ENCODE measurements at regions not wholly inside any gene's neighbourhood (a gene's known extent, or its start where the extent isn't known, plus 50 kb on each side); places are given as distances from the start of the nearest gene placed in this dataset.

- intact Hi-C loops (cut with micrococcal nuclease; ENCODE audit: unreplicated experiment) = no loop called here
- CTCF ChIA-PET = no interaction called here
- H3K9me3 Mint-ChIP-seq (ENCODE audit: low read depth, unreplicated experiment) = peaks cover 12% of the 10 kb centered on the region
- DNase-seq = no peak
- no peaks in the 10 kb centered on the region for H3K27me3 Mint-ChIP-seq (ENCODE audit: unreplicated experiment)
- BruUV-seq (replicated peaks) = no TSS peak
- H3K4me3 Mint-ChIP-seq (ENCODE audit: low read depth, unreplicated experiment) = no peak overlapping the region
- H3K4me1 Mint-ChIP-seq (ENCODE audit: low read depth, unreplicated experiment) = no peaks in the 10 kb centered on the region
- no peak overlapping the region for H3K27ac Mint-ChIP-seq (ENCODE audit: unreplicated experiment)
- TF ChIP-seq, protein P1, sequence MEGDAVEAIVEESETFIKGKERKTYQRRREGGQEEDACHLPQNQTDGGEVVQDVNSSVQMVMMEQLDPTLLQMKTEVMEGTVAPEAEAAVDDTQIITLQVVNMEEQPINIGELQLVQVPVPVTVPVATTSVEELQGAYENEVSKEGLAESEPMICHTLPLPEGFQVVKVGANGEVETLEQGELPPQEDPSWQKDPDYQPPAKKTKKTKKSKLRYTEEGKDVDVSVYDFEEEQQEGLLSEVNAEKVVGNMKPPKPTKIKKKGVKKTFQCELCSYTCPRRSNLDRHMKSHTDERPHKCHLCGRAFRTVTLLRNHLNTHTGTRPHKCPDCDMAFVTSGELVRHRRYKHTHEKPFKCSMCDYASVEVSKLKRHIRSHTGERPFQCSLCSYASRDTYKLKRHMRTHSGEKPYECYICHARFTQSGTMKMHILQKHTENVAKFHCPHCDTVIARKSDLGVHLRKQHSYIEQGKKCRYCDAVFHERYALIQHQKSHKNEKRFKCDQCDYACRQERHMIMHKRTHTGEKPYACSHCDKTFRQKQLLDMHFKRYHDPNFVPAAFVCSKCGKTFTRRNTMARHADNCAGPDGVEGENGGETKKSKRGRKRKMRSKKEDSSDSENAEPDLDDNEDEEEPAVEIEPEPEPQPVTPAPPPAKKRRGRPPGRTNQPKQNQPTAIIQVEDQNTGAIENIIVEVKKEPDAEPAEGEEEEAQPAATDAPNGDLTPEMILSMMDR (IDR thresholded peaks at IDR 0.05; ENCODE audit: unreplicated experiment) = no peak
- H3K36me3 Mint-ChIP-seq (ENCODE audit: insufficient read depth, unreplicated experiment) = no peaks in the 10 kb centered on the region
Observed at GRCh38 chr5:97608501-97608900, 425.5 kb upstream of the RIOK2 start.

GRCh38 chr5:97618721-97619120 lies 435.7 kb upstream of the RIOK2 start:
- Mint-ChIP-seq H3K36me3 (ENCODE audit: insufficient read depth, unreplicated experiment) (no peaks in the 10 kb centered on the region), H3K27me3 (ENCODE audit: unreplicated experiment) (no peaks in the 10 kb centered on the region), H3K4me3 (ENCODE audit: low read depth, unreplicated experiment) (no peak overlapping the region), H3K4me1 (ENCODE audit: low read depth, unreplicated experiment) (no peaks in the 10 kb centered on the region), H3K27ac (ENCODE audit: unreplicated experiment) (no peak overlapping the region), H3K9me3 (ENCODE audit: low read depth, unreplicated experiment) (peaks cover 9% of the 10 kb centered on the region)
- intact Hi-C loops (cut with micrococcal nuclease; ENCODE audit: unreplicated experiment) = no loop called here
- TF ChIP-seq, protein P1 (IDR thresholded peaks at IDR 0.05; ENCODE audit: unreplicated experiment) = no peak
- BruUV-seq (replicated peaks) = no TSS peak
- no peak for DNase-seq
- CTCF ChIA-PET = no interaction called here

DNA sequence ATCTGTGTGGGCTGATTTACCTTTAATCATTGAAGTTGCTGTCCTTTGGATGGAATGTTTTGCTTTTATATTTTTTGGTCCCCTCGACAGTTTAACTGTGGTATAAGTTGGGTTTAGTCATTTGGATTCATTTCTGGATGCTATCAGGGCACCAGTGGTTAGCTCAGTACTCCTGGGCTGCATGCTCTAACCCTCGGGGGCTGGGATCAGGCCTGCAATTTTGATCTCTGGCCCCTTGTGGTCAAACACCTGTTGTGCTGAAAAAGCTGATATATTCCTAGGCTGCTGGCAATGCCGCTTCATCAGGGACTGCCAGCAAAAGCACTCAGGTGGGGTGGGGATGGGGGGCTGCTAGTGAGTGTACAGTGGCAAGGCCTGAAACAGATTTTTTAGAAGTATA lies 440.4 kb upstream of the RIOK2 start:
- intact Hi-C loops (cut with micrococcal nuclease; ENCODE audit: unreplicated experiment) = no loop called here
- Mint-ChIP-seq H3K27me3 (ENCODE audit: unreplicated experiment) (no peaks in the 10 kb centered on the region), H3K27ac (ENCODE audit: unreplicated experiment) (no peak overlapping the region), H3K4me1 (ENCODE audit: low read depth, unreplicated experiment) (no peaks in the 10 kb centered on the region), H3K4me3 (ENCODE audit: low read depth, unreplicated experiment) (no peak overlapping the region), H3K36me3 (ENCODE audit: insufficient read depth, unreplicated experiment) (no peaks in the 10 kb centered on the region), H3K9me3 (ENCODE audit: low read depth, unreplicated experiment) (peaks cover 9% of the 10 kb centered on the region)
- BruUV-seq (replicated peaks) = no TSS peak
- CTCF ChIA-PET = no interaction called here
- TF ChIP-seq, protein P1 (IDR thresholded peaks at IDR 0.05; ENCODE audit: unreplicated experiment) = no peak
- no peak for DNase-seq

DNA sequence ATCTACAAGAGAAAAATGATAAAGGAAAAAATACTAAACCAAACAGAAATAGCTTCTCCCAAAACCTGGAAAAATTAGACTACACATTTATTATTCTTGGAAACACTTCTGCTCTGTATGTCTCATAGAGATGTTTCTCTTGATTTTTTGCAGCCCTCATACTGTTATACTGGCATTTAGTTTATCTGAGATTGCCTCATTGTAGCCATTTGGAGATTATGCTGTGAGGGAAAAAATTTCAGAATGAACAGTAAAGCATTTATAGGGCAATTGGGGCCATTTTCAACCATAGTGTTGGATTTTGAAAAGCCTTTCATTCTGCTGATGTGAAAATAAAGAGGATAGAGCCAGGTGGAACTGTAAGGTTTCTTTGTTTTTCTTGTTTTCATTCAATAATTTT lies 441.8 kb upstream of the RIOK2 start:
- no peaks in the 10 kb centered on the region for H3K36me3 Mint-ChIP-seq (ENCODE audit: insufficient read depth, unreplicated experiment)
- no TSS peak for BruUV-seq (replicated peaks)
- H3K27me3 Mint-ChIP-seq (ENCODE audit: unreplicated experiment) = no peaks in the 10 kb centered on the region
- no peaks in the 10 kb centered on the region for H3K4me1 Mint-ChIP-seq (ENCODE audit: low read depth, unreplicated experiment)
- CTCF ChIA-PET = no interaction called here
- peaks cover 9% of the 10 kb centered on the region for H3K9me3 Mint-ChIP-seq (ENCODE audit: low read depth, unreplicated experiment)
- TF ChIP-seq, protein P1 (IDR thresholded peaks at IDR 0.05; ENCODE audit: unreplicated experiment) = no peak
- no peak for DNase-seq
- intact Hi-C loops (cut with micrococcal nuclease; ENCODE audit: unreplicated experiment) = no loop called here
- H3K4me3 Mint-ChIP-seq (ENCODE audit: low read depth, unreplicated experiment) = no peak overlapping the region
- no peak overlapping the region for H3K27ac Mint-ChIP-seq (ENCODE audit: unreplicated experiment)

- BruUV-seq (replicated peaks) = no TSS peak
- CTCF ChIA-PET = no interaction called here
- Mint-ChIP-seq H3K9me3 (ENCODE audit: low read depth, unreplicated experiment) (peaks cover 11% of the 10 kb centered on the region), H3K27ac (ENCODE audit: unreplicated experiment) (no peak overlapping the region), H3K4me1 (ENCODE audit: low read depth, unreplicated experiment) (no peaks in the 10 kb centered on the region), H3K36me3 (ENCODE audit: insufficient read depth, unreplicated experiment) (no peaks in the 10 kb centered on the region), H3K27me3 (ENCODE audit: unreplicated experiment) (no peaks in the 10 kb centered on the region), H3K4me3 (ENCODE audit: low read depth, unreplicated experiment) (no peak overlapping the region)
- no peak for DNase-seq
- intact Hi-C loops (cut with micrococcal nuclease; ENCODE audit: unreplicated experiment) = no loop called here
- TF ChIP-seq, protein P1 (IDR thresholded peaks at IDR 0.05; ENCODE audit: unreplicated experiment) = no peak
Observed at GRCh38 chr5:97627272-97627671, 444.2 kb upstream of the RIOK2 start.
